Heart left ventricle (tissue), 13 donors: ENCODE measurements at regions not wholly inside any gene's neighbourhood (a gene's known extent, or its start where the extent isn't known, plus 50 kb on each side); places are given as distances from the start of the nearest gene placed in this dataset.

ENCODE experiments used
- CTCF ChIP-seq, 12 donors: fragments of 200-600 bp; sonication (generic) in 4 of 12; IDR thresholded peaks; one replicate each; pipeline versions ENCODE4 v1.5.0 to v1.8.0; 2018 to 2022; ENCODE audit warnings: antibody characterized with exemption in 12 of 12, mild to moderate bottlenecking in 5 of 12
- POLR2A ChIP-seq, 2 donors: fragments of 450-650 bp; IDR thresholded peaks; one replicate each; pipeline ENCODE4 v1.6.1; 2017; ENCODE audit warnings: antibody characterized with exemption in 2 of 2, mild to moderate bottlenecking in 2 of 2, moderate library complexity in 2 of 2
- donor health status: ischemic (EF 13 %, LVEDD 7.1; RV severe dilation, severe dysfunction).
- donor health status: DM: no; HTN: yes; CAD: no.
- donor health status: DM: no; HTN: no; CAD: no.
- donor health status: ischemic (EF 25% LVEDD 6.9; RV normal size, moderate dysfunction).
- donor health status: ischemic (EF 25% LVEDD 5.7; RV mildly dilated, moderate dysfunction).
- donor health status: ischemic (EF 35%, LVEDD 5.7; RV mildly dilated, moderate dysfunction).
- donor health status: nonischemic (EF 11% LVEDD 7.7; RV severe dilation, severe dysfunction).
- donor health status: DM: yes; HTN: yes; CAD: no.
- donor health status: PGD.
- donor health status: ischemic (EF 29% LVEDD 5.4; RV normal size, mild dysfunction).
- donor health status: nonischemic (EF 23%, LVEDD 6.1; RV moderate dilation, normal function).

GRCh38 chr22:26792522-26792921 is 135.1 kb downstream of the MIAT start:
- TF ChIP-seq CTCF (IDR thresholded peaks at IDR 0.05) (no peak), POLR2A (IDR thresholded peaks at IDR 0.05) (no peak)
